Left ventricle myocardium inferior (tissue), 1 donor: ENCODE measurements at regions not wholly inside any gene's neighbourhood (a gene's known extent, or its start where the extent isn't known, plus 50 kb on each side); places are given as distances from the start of the nearest gene placed in this dataset.

Experiments
- DNase-seq: peaks from one replicate; pipeline ENCODE4 v3.0.0-alpha.2; 2020
- H3K27ac ChIP-seq: fragments of 200-600 bp; replicated peaks from 2 replicates; pipeline ENCODE4 v1.8.0; 2021
- H3K27me3 ChIP-seq: fragments of 200-600 bp; 2 replicates; pipeline ENCODE4 v1.8.0; 2021; ENCODE audit warnings: low read depth
- H3K36me3 ChIP-seq: fragments of 200-600 bp; 2 replicates; pipeline ENCODE4 v1.8.0; 2021
- H3K4me1 ChIP-seq: fragments of 200-600 bp; 2 replicates; pipeline ENCODE4 v1.8.0; 2021
- H3K4me3 ChIP-seq: fragments of 200-600 bp; 2 replicates; pipeline ENCODE4 v1.8.0; 2021; ENCODE audit warnings: mild to moderate bottlenecking, moderate library complexity
- H3K9me3 ChIP-seq: fragments of 200-600 bp; replicated peaks from 2 replicates; pipeline ENCODE4 v1.8.0; 2021
- CTCF ChIP-seq: fragments of 200-600 bp; IDR thresholded peaks from 2 replicates; pipeline ENCODE4 v1.8.0; 2021; ENCODE audit warnings: antibody characterized with exemption, mild to moderate bottlenecking, borderline replicate concordance
- intact Hi-C: fragments of 100-400 bp; cut with micrococcal nuclease; formaldehyde crosslinking; loops from one replicate; pipeline ENCODE4 v1.11.0; 2022
- donor health status: DM: no; HTN: yes; CAD: no; lungs with severe emphysema.

GRCh38 chr21:38972078-38972477, 166.3 kb downstream of the ETS2 start:
- Histone ChIP-seq H3K27ac (no peak overlapping the region), H3K4me3 (no peak overlapping the region), H3K27me3 (no peaks in the 10 kb centered on the region), H3K36me3 (no peaks in the 10 kb centered on the region), H3K4me1 (no peaks in the 10 kb centered on the region), H3K9me3 (no peaks in the 10 kb centered on the region)
- intact Hi-C loops: no loop called here
- no peak for DNase-seq
- no peak for TF ChIP-seq CTCF

GRCh38 chr21:38970765-38971164, 165.0 kb downstream of the ETS2 start:
- no peaks in the 10 kb centered on the region for H3K9me3 ChIP-seq
- DNase-seq: no peak
- TF ChIP-seq CTCF: no peak
- H3K27me3 ChIP-seq: no peaks in the 10 kb centered on the region
- H3K4me3 ChIP-seq: no peak overlapping the region
- H3K36me3 ChIP-seq: no peaks in the 10 kb centered on the region
- no peaks in the 10 kb centered on the region for H3K4me1 ChIP-seq
- intact Hi-C loops: no loop called here
- no peak overlapping the region for H3K27ac ChIP-seq

GRCh38 chr21:38968887-38969543, 163.3 kb downstream of the ETS2 start:
- Histone ChIP-seq H3K27ac (no peak overlapping the region), H3K4me3 (no peak overlapping the region), H3K9me3 (no peaks in the 10 kb centered on the region), H3K36me3 (no peaks in the 10 kb centered on the region), H3K4me1 (peaks cover 6% of the 10 kb centered on the region), H3K27me3 (no peaks in the 10 kb centered on the region)
- intact Hi-C loops: no loop called here
- no peak for DNase-seq
- TF ChIP-seq CTCF: no peak

- Histone ChIP-seq H3K27ac (peak overlapping the region; percentile 0), H3K36me3 (no peaks in the 10 kb centered on the region), H3K4me1 (peaks cover 6% of the 10 kb centered on the region), H3K4me3 (no peak overlapping the region), H3K9me3 (peaks cover 7% of the 10 kb centered on the region), H3K27me3 (no peaks in the 10 kb centered on the region)
- intact Hi-C loops: no loop called here
- no peak for TF ChIP-seq CTCF
- DNase-seq: no peak
Observed at GRCh38 chr21:38965910-38966504, 160.3 kb downstream of the ETS2 start.

GRCh38 chr21:38965241-38965640, 159.5 kb downstream of the ETS2 start:
- TF ChIP-seq CTCF: no peak

More at GRCh38 chr21:38965241-38965640, 159.5 kb downstream of the ETS2 start:
- Histone ChIP-seq H3K36me3 (no peaks in the 10 kb centered on the region), H3K27ac (no peak overlapping the region), H3K4me3 (no peak overlapping the region), H3K27me3 (no peaks in the 10 kb centered on the region), H3K4me1 (peaks cover 6% of the 10 kb centered on the region), H3K9me3 (peaks cover 7% of the 10 kb centered on the region)
- intact Hi-C loops: no loop called here
- DNase-seq: no peak
